HG02678 (cell line): ENCODE measurements at regions not wholly inside any gene's neighbourhood (a gene's known extent, or its start where the extent isn't known, plus 50 kb on each side); places are given as distances from the start of the nearest gene placed in this dataset.

Experiments used
- ATAC-seq: cut with Tn5 transposase; IDR thresholded peaks from one replicate; pipeline ENCODE4 v1.9.1; 2021; ENCODE audit warnings: mild to moderate bottlenecking, moderate library complexity; ENCODE audit not compliant: unreplicated experiment

- no peak for ATAC-seq
Observed at GRCh38 chr10:2982146-2982545, 85.2 kb upstream of the PFKP start.

DNA sequence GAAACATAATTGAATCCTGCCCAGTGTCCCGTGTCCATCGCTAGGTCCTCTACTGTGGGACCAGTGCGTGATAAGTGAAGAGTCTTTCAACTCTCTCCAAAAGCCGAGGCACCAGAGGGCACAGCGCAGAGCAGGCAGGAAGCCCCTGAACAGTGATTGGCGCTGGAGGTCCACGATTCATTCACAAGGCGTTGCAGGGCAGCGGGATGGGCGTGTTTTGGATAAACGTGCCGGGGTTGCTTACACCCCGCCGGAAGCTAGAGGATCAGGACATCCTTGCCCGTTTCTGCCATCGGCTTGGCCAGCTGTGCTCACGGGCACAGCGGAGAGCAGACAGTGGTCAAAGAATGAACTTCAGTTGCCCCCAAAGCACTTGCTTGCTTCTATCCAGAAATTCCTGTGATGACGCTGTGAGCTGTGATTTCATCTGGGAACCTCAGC is 86.0 kb upstream of the PFKP start:
- ATAC-seq, result no peak

GRCh38 chr10:2980791-2981360 is 86.5 kb upstream of the PFKP start:
- ATAC-seq, result peak; percentile 57

DNA sequence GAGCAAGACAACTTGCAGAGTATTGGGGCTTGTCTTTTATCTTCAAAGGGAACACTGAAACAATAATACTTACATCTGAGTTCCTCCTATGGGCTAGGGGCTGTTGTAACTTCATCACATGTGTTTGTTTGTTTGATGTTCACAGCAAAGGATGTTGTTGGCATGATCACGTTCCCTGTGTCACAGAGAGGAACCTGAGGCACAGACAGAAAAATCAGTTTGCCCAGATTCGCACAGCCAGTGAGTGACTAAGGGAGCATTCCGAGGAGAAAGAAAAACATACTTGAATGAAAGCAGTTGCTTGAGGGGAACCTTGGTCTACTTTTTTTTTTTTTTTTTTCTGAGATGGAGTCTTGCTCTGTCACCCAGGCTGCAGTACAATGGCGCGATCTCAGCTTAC is 87.2 kb upstream of the PFKP start:
- no peak for ATAC-seq

- no peak for ATAC-seq
Observed at GRCh38 chr10:2979306-2979705, 88.0 kb upstream of the PFKP start.

DNA sequence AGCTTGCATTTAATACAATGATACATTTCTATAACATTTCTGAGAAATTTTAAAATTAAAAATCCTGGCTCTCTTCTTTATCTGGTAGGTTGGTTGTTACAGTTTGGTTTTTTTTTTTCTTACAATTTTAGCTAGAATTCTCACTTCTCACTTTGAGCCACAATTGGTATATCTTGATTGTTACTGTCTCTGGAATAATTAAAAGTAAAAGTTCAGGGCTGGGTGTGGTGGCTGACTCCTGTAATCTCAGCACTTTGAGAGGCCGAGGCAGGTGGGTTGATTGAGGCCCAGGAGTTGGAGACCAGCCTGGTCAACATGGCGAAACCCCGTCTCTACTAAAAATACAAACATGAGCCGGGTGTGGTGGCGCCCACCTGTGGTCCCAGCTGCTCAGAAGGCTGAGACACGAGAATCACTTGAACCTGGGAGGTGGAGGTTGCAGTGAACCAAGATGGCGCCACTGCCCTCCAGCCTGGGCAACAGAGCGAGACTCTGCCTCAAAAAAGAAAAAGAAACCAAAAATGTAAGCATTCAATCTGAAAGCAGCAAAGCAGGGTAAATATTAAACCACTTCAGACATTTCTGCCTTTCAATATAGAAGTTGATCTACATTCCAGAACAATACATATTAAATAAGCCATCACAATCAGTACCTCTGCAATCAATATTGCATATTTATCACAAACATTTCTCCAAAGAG is 88.6 kb upstream of the PFKP start:
- ATAC-seq, result no peak

DNA sequence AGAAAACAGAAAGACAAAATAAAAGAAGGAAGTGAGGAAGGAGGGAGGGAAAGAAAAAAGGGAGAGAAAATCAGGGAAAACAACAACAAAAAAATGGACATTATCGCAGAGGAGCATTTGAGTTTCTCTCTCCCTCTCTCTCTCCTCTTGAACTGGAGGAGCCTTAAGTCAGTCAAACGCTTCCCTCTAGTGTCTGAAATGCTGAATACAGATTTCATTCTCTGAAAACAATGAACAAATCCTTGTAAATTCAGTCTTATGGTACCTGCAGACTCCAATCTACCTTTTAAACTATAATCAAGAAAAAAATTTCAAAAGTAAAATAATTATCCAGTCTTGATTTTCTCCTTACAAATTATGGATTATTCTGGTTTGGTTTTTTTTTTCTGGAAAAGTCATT is 89.2 kb upstream of the PFKP start:
- peak; percentile 56 for ATAC-seq

GRCh38 chr10:2974503-2975207 is 92.7 kb upstream of the PFKP start:
- ATAC-seq, result no peak

DNA sequence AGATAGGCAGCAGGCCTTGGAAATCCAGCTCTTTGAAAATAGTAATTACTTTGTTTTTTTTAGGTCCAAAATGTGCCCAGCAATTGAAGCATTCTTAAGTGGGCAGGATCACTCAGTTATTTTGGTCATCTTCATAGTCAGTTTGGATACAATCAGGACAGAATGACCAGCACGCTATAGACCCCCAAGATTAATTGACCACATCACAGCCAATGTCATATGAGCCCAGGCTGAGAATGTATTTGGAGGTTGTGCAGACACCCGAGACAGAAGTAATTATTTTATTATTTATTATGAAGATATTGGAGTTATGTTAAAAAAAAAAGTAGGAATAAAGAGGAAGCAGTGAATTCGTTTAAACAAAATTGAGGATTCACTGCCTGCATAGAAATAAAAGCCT is 93.3 kb upstream of the PFKP start:
- no peak for ATAC-seq

DNA sequence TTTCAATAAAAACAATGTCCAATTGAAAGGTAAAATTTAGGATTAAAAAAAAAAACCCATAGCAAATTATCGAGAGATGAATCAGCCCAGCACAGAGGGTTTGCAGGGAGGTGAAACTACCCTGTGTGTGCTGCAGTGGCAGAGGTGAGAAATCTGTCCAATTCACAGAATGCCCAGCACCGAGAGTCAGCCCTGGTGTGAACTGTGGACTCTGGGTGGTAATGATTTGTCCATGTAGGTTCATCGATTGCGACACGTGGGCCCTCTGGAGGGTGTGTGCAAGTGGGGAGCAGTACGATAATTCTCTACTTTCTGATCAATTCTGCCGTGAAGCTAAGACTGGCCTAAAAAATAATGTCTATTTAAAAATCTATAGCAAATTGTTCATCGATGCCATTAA is 94.5 kb upstream of the PFKP start:
- ATAC-seq, result no peak

GRCh38 chr10:2972216-2972615 is 95.1 kb upstream of the PFKP start:
- ATAC-seq, result no peak

GRCh38 chr10:2970190-2970823 is 97.0 kb upstream of the PFKP start:
- ATAC-seq, result no peak

DNA sequence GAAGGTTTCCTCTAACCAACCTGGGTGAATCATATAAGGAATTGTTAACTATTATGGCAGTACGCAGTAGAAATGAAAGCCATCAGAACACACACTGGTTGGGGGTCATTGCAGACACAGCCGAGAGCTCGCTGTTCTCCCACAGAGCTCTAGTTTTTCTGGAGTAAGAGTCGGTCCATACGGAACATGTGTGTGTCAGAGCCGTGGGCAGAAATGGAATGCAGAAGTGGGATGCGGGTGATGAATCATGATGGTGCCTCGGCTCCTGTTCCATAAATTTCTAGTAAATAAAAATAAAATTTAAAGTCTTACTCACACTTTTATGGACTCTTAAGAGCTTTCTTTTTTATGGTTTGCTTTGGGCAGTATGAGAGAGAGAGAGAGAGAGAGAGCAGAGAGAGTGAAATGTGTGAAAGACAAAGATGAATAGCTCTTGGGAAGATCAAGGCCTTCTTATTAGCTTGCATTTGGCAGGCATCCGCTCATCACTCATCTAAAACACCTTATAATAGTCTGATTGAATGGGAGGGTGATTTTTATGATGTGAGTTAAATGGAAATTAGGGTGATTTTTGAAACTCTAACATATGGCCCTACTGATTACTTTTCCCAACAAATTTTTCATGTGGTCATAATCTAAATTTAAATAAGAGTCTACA is 98.8 kb upstream of the PFKP start:
- ATAC-seq, result no peak

- no peak for ATAC-seq
Observed at GRCh38 chr10:2966134-2966533, 101.2 kb upstream of the PFKP start.

DNA sequence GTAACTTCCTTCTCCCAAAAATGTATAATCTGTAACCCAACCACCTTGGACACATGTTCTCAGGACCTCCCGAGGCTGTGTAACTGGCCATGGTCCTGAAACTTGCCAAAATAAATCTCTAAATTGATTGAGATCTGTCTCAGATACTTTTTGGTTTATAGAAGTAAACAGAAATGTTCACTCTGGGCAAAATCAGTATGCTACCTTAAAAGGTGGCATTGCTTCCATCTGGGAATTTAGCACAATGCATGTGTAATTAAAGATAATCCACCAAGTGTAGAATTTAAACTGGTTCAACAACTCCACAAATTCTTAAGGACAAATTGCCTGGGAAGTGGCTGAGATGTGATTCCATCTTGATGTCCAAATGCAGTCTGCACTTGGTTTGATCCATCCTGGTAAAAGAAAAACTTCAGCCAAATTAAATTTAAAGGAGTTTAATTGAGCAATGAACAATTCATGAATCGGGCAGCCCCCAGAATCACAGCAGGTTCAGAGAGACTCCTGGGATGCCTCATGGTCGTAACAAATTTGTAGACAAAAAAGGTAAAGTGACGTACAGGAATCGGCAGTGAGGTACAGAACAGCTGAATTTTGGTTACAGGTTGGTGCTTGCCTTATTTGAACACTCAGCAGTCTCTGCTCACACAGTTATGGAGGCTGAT is 102.6 kb upstream of the PFKP start:
- no peak for ATAC-seq

DNA sequence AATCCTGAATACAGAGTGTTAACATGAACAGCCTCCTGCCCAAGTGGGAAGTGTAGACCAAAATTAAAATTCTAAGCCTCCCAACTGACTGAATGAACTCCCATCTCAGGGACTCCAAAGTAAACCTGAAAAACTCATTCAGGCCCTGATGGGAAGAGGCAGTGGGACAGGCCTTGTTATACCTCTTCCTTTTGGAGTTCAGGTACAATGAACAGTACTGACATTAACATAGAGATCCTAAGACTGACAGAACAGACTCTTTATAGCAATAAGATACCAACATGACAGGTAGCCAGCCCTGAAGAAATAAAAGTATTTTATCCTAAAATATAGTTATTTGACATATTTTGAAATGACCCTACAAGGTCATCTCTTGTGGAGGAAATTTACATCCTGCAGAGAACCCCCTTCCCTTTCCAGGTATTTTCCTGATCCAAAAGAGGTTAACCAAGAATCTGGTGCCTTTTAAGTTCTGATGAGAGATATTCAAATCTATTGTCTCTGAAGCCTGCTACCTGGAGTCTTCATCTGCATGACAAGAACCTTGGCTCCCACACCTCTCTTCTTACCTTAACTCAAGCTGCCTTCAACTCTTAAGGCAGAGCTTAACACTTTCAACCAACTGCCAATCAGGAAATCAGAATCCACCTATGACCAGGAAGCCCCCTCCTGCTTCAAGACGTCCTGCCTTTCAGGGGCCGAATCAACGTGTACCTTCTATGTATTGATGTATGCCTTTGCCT is 103.3 kb upstream of the PFKP start:
- ATAC-seq, result no peak

GRCh38 chr10:2962194-2962593 is 105.2 kb upstream of the PFKP start:
- ATAC-seq, result no peak

DNA sequence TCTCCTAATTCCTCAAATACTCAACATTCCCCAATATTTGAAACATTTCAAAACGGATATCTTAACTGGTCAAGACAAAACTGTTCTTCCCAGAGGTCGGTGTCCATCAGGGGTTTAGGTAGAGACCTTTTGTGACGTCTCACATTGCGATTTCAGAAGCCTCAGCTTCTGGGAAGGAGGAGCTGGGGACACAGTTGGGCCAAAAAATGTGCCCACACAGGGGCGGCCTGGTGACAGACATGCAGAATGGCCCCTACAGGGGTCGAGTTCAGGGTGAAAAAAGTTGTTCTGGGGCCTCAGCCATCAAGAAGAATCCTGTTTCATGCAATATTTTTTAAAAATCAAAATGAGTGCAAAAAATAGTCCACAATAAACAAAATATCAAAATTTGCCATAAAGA is 108.7 kb upstream of the PFKP start:
- ATAC-seq, result no peak

GRCh38 chr10:2957785-2958184 is 109.6 kb upstream of the PFKP start:
- no peak for ATAC-seq

GRCh38 chr10:2955064-2955463 is 112.3 kb upstream of the PFKP start:
- ATAC-seq, result no peak
